HK-2 (cell line): ENCODE measurements at regions not wholly inside any gene's neighbourhood (a gene's known extent, or its start where the extent isn't known, plus 50 kb on each side); places are given as distances from the start of the nearest gene placed in this dataset.
"Not testable (repeated sequence)": the region's sequence is repeated elsewhere in the genome, so short reads cannot be mapped to it uniquely, and the experiment has no call there.

Experiments used
- DNase-seq: peaks from one replicate; pipeline ENCODE4 v3.0.0-alpha.2; 2018; ENCODE audit not compliant: unreplicated experiment

GRCh38 chr9:90523958-90524357 is 118.7 kb downstream of the DIRAS2 start:
- DNase-seq: no peak

- DNase-seq: no peak
Observed at GRCh38 chr9:90526386-90526785, 116.2 kb downstream of the DIRAS2 start.

GRCh38 chr9:90536094-90536493 is 106.5 kb downstream of the DIRAS2 start:
- not testable (repeated sequence) for DNase-seq

- DNase-seq: no peak
Observed at GRCh38 chr9:90538566-90538965, 104.1 kb downstream of the DIRAS2 start.

- no peak for DNase-seq
Observed at GRCh38 chr9:90539286-90539685, 103.3 kb downstream of the DIRAS2 start.

GRCh38 chr9:90540734-90541133 is 101.9 kb downstream of the DIRAS2 start:
- DNase-seq: no peak

GRCh38 chr9:90544488-90544887 is 98.1 kb downstream of the DIRAS2 start:
- no peak for DNase-seq

GRCh38 chr9:90546200-90546599 is 96.4 kb downstream of the DIRAS2 start:
- peak; percentile 55 for DNase-seq

- no peak for DNase-seq
Observed at GRCh38 chr9:90547896-90548295, 94.7 kb downstream of the DIRAS2 start.

GRCh38 chr9:90552317-90552716 is 90.3 kb downstream of the DIRAS2 start:
- DNase-seq: no peak

GRCh38 chr9:90555351-90556057 is 87.1 kb downstream of the DIRAS2 start:
- no peak for DNase-seq

- DNase-seq: no peak
Observed at GRCh38 chr9:90556897-90557675, 85.5 kb downstream of the DIRAS2 start.

GRCh38 chr9:90559075-90560073 is 83.2 kb downstream of the DIRAS2 start:
- no peak for DNase-seq
